Medulla oblongata (tissue), 1 donor: ENCODE measurements at regions not wholly inside any gene's neighbourhood (a gene's known extent, or its start where the extent isn't known, plus 50 kb on each side); places are given as distances from the start of the nearest gene placed in this dataset.
A peak's percentile ranks its signal among the peaks of the same experiment; 100 is the strongest.
"Not testable (repeated sequence)": the region's sequence is repeated elsewhere in the genome, so short reads cannot be mapped to it uniquely, and the experiment has no call there.

ENCODE experiments used
- DNase-seq: peaks from one replicate; pipeline ENCODE4 v3.0.0-alpha.2; 2015; ENCODE audit errors: extremely low spot score

- DNase-seq = no peak
Observed at GRCh38 chr7:32224276-32224675, 154.1 kb upstream of the PDE1C start.

GRCh38 chr7:32223721-32224120 lies 153.5 kb upstream of the PDE1C start:
- no peak for DNase-seq

GRCh38 chr7:32223071-32223650 lies 153.0 kb upstream of the PDE1C start:
- DNase-seq = no peak

GRCh38 chr7:32222251-32222900 lies 152.2 kb upstream of the PDE1C start:
- no peak for DNase-seq

GRCh38 chr7:32221736-32222135 lies 151.5 kb upstream of the PDE1C start:
- no peak for DNase-seq

GRCh38 chr7:32221056-32221455 lies 150.8 kb upstream of the PDE1C start:
- no peak for DNase-seq

- DNase-seq = not testable (repeated sequence)
Observed at GRCh38 chr7:32219831-32220230, 149.6 kb upstream of the PDE1C start.

GRCh38 chr7:32219416-32219815 lies 149.2 kb upstream of the PDE1C start:
- no peak for DNase-seq

- DNase-seq = no peak
Observed at GRCh38 chr7:32218741-32219288, 148.6 kb upstream of the PDE1C start.

- no peak for DNase-seq
Observed at GRCh38 chr7:32218154-32218467, 147.9 kb upstream of the PDE1C start.

- no peak for DNase-seq
Observed at GRCh38 chr7:32217341-32218153, 147.3 kb upstream of the PDE1C start.

GRCh38 chr7:32216759-32217158 lies 146.6 kb upstream of the PDE1C start:
- DNase-seq = no peak

GRCh38 chr7:32215697-32216096 lies 145.5 kb upstream of the PDE1C start:
- no peak for DNase-seq

- no peak for DNase-seq
Observed at GRCh38 chr7:32214913-32215312, 144.7 kb upstream of the PDE1C start.

GRCh38 chr7:32212321-32212720 lies 142.1 kb upstream of the PDE1C start:
- no peak for DNase-seq

- DNase-seq = peak; percentile 11
Observed at GRCh38 chr7:32206987-32207386, 136.8 kb upstream of the PDE1C start.

- DNase-seq = no peak
Observed at GRCh38 chr7:32206488-32206887, 136.3 kb upstream of the PDE1C start.

GRCh38 chr7:32205298-32205824 lies 135.2 kb upstream of the PDE1C start:
- not testable (repeated sequence) for DNase-seq

- peak; percentile 95 for DNase-seq
Observed at GRCh38 chr7:32204361-32205018, 134.3 kb upstream of the PDE1C start.

GRCh38 chr7:32200646-32201045 lies 130.4 kb upstream of the PDE1C start:
- DNase-seq = no peak

- no peak for DNase-seq
Observed at GRCh38 chr7:32194537-32194936, 124.3 kb upstream of the PDE1C start.

- no peak for DNase-seq
Observed at GRCh38 chr7:32191305-32191704, 121.1 kb upstream of the PDE1C start.
